ENCODE measurements at regions not wholly inside any gene's neighbourhood (a gene's known extent, or its start where the extent isn't known, plus 50 kb on each side); places are given as distances from the start of the nearest gene placed in this dataset.

- no peak overlapping the region for H3K4me3 ChIP-seq (ENCODE audit: low read length)
- H3K4me1 ChIP-seq (ENCODE audit: control insufficient read depth, insufficient read depth, low read length), result no peaks in the 10 kb centered on the region
- H3K27me3 ChIP-seq (ENCODE audit: control insufficient read depth, insufficient read depth, low read length), result no peaks in the 10 kb centered on the region
- no peaks in the 10 kb centered on the region for H3K36me3 ChIP-seq (ENCODE audit: control insufficient read depth, insufficient read depth, low read length)
- H3K27ac ChIP-seq (ENCODE audit: low read depth, low read length), result no peak overlapping the region
- no peak overlapping the region for H3K9ac ChIP-seq (ENCODE audit: low read length)
These were observed 1900.7 kb upstream of the RAG2 start for GRCh38 chr11:38498721-38499120.

GRCh38 chr11:38491986-38492385 lies 1894.0 kb upstream of the RAG2 start:
- Histone ChIP-seq H3K27ac (ENCODE audit: low read depth, low read length) (no peak overlapping the region), H3K27me3 (ENCODE audit: control insufficient read depth, insufficient read depth, low read length) (no peaks in the 10 kb centered on the region), H3K4me3 (ENCODE audit: low read length) (no peak overlapping the region), H3K9ac (ENCODE audit: low read length) (no peak overlapping the region), H3K4me1 (ENCODE audit: control insufficient read depth, insufficient read depth, low read length) (no peaks in the 10 kb centered on the region), H3K36me3 (ENCODE audit: control insufficient read depth, insufficient read depth, low read length) (no peaks in the 10 kb centered on the region)

- H3K27me3 ChIP-seq (ENCODE audit: control insufficient read depth, insufficient read depth, low read length), result no peaks in the 10 kb centered on the region
- no peak overlapping the region for H3K27ac ChIP-seq (ENCODE audit: low read depth, low read length)
- no peaks in the 10 kb centered on the region for H3K36me3 ChIP-seq (ENCODE audit: control insufficient read depth, insufficient read depth, low read length)
- H3K4me3 ChIP-seq (ENCODE audit: low read length), result no peak overlapping the region
- no peaks in the 10 kb centered on the region for H3K4me1 ChIP-seq (ENCODE audit: control insufficient read depth, insufficient read depth, low read length)
- H3K9ac ChIP-seq (ENCODE audit: low read length), result no peak overlapping the region
These were observed 1883.4 kb upstream of the RAG2 start for GRCh38 chr11:38481391-38481790.

GRCh38 chr11:38476808-38477575 lies 1879.0 kb upstream of the RAG2 start:
- H3K27ac ChIP-seq (ENCODE audit: low read depth, low read length), result no peak overlapping the region
- no peak overlapping the region for H3K4me3 ChIP-seq (ENCODE audit: low read length)
- H3K36me3 ChIP-seq (ENCODE audit: control insufficient read depth, insufficient read depth, low read length), result no peaks in the 10 kb centered on the region
- no peaks in the 10 kb centered on the region for H3K27me3 ChIP-seq (ENCODE audit: control insufficient read depth, insufficient read depth, low read length)
- H3K9ac ChIP-seq (ENCODE audit: low read length), result no peak overlapping the region
- no peaks in the 10 kb centered on the region for H3K4me1 ChIP-seq (ENCODE audit: control insufficient read depth, insufficient read depth, low read length)

- H3K9ac ChIP-seq (ENCODE audit: low read length), result no peak overlapping the region
These were observed 1863.7 kb upstream of the RAG2 start for GRCh38 chr11:38461751-38462150.

GRCh38 chr11:38460896-38461295 lies 1862.9 kb upstream of the RAG2 start:
- no peaks in the 10 kb centered on the region for H3K4me1 ChIP-seq (ENCODE audit: control insufficient read depth, insufficient read depth, low read length)

More at GRCh38 chr11:38461751-38462150, 1863.7 kb upstream of the RAG2 start:
- Histone ChIP-seq H3K27ac (ENCODE audit: low read depth, low read length) (no peak overlapping the region), H3K27me3 (ENCODE audit: control insufficient read depth, insufficient read depth, low read length) (no peaks in the 10 kb centered on the region), H3K4me3 (ENCODE audit: low read length) (no peak overlapping the region), H3K4me1 (ENCODE audit: control insufficient read depth, insufficient read depth, low read length) (no peaks in the 10 kb centered on the region), H3K36me3 (ENCODE audit: control insufficient read depth, insufficient read depth, low read length) (no peaks in the 10 kb centered on the region)

GRCh38 chr11:38460429-38460828 lies 1862.4 kb upstream of the RAG2 start:
- H3K9ac ChIP-seq (ENCODE audit: low read length), result no peak overlapping the region
- no peaks in the 10 kb centered on the region for H3K27me3 ChIP-seq (ENCODE audit: control insufficient read depth, insufficient read depth, low read length)
- H3K27ac ChIP-seq (ENCODE audit: low read depth, low read length), result no peak overlapping the region
- H3K36me3 ChIP-seq (ENCODE audit: control insufficient read depth, insufficient read depth, low read length), result no peaks in the 10 kb centered on the region
- H3K4me3 ChIP-seq (ENCODE audit: low read length), result no peak overlapping the region
- no peaks in the 10 kb centered on the region for H3K4me1 ChIP-seq (ENCODE audit: control insufficient read depth, insufficient read depth, low read length)

More at GRCh38 chr11:38460896-38461295, 1862.9 kb upstream of the RAG2 start:
- H3K9ac ChIP-seq (ENCODE audit: low read length), result no peak overlapping the region
- H3K4me3 ChIP-seq (ENCODE audit: low read length), result no peak overlapping the region
- no peak overlapping the region for H3K27ac ChIP-seq (ENCODE audit: low read depth, low read length)
- H3K36me3 ChIP-seq (ENCODE audit: control insufficient read depth, insufficient read depth, low read length), result no peaks in the 10 kb centered on the region
- no peaks in the 10 kb centered on the region for H3K27me3 ChIP-seq (ENCODE audit: control insufficient read depth, insufficient read depth, low read length)

- H3K4me1 ChIP-seq (ENCODE audit: control insufficient read depth, insufficient read depth, low read length), result no peaks in the 10 kb centered on the region
- no peaks in the 10 kb centered on the region for H3K36me3 ChIP-seq (ENCODE audit: control insufficient read depth, insufficient read depth, low read length)
- no peak overlapping the region for H3K27ac ChIP-seq (ENCODE audit: low read depth, low read length)
- no peak overlapping the region for H3K4me3 ChIP-seq (ENCODE audit: low read length)
- no peak overlapping the region for H3K9ac ChIP-seq (ENCODE audit: low read length)
- no peaks in the 10 kb centered on the region for H3K27me3 ChIP-seq (ENCODE audit: control insufficient read depth, insufficient read depth, low read length)
These were observed 1858.3 kb upstream of the RAG2 start for GRCh38 chr11:38456371-38456770.

- Histone ChIP-seq H3K36me3 (ENCODE audit: control insufficient read depth, insufficient read depth, low read length) (no peaks in the 10 kb centered on the region), H3K27ac (ENCODE audit: low read depth, low read length) (no peak overlapping the region), H3K9ac (ENCODE audit: low read length) (no peak overlapping the region), H3K4me1 (ENCODE audit: control insufficient read depth, insufficient read depth, low read length) (no peaks in the 10 kb centered on the region), H3K4me3 (ENCODE audit: low read length) (no peak overlapping the region), H3K27me3 (ENCODE audit: control insufficient read depth, insufficient read depth, low read length) (no peaks in the 10 kb centered on the region)
These were observed 1850.2 kb upstream of the RAG2 start for GRCh38 chr11:38448284-38448683.

GRCh38 chr11:38446336-38446735 lies 1848.3 kb upstream of the RAG2 start:
- H3K4me3 ChIP-seq (ENCODE audit: low read length), result no peak overlapping the region
- no peak overlapping the region for H3K9ac ChIP-seq (ENCODE audit: low read length)
- no peaks in the 10 kb centered on the region for H3K36me3 ChIP-seq (ENCODE audit: control insufficient read depth, insufficient read depth, low read length)
- H3K27me3 ChIP-seq (ENCODE audit: control insufficient read depth, insufficient read depth, low read length), result no peaks in the 10 kb centered on the region
- no peaks in the 10 kb centered on the region for H3K4me1 ChIP-seq (ENCODE audit: control insufficient read depth, insufficient read depth, low read length)
- no peak overlapping the region for H3K27ac ChIP-seq (ENCODE audit: low read depth, low read length)

- Histone ChIP-seq H3K36me3 (ENCODE audit: control insufficient read depth, insufficient read depth, low read length) (no peaks in the 10 kb centered on the region), H3K27me3 (ENCODE audit: control insufficient read depth, insufficient read depth, low read length) (no peaks in the 10 kb centered on the region), H3K27ac (ENCODE audit: low read depth, low read length) (no peak overlapping the region), H3K9ac (ENCODE audit: low read length) (no peak overlapping the region), H3K4me1 (ENCODE audit: control insufficient read depth, insufficient read depth, low read length) (no peaks in the 10 kb centered on the region), H3K4me3 (ENCODE audit: low read length) (no peak overlapping the region)
These were observed 1840.1 kb upstream of the RAG2 start for GRCh38 chr11:38438091-38438490.

GRCh38 chr11:38425578-38425977 lies 1827.5 kb upstream of the RAG2 start:
- H3K4me1 ChIP-seq (ENCODE audit: control insufficient read depth, insufficient read depth, low read length), result no peaks in the 10 kb centered on the region
- no peak overlapping the region for H3K27ac ChIP-seq (ENCODE audit: low read depth, low read length)
- H3K27me3 ChIP-seq (ENCODE audit: control insufficient read depth, insufficient read depth, low read length), result no peaks in the 10 kb centered on the region
- H3K36me3 ChIP-seq (ENCODE audit: control insufficient read depth, insufficient read depth, low read length), result no peaks in the 10 kb centered on the region
- no peak overlapping the region for H3K4me3 ChIP-seq (ENCODE audit: low read length)
- no peak overlapping the region for H3K9ac ChIP-seq (ENCODE audit: low read length)

- no peak overlapping the region for H3K27ac ChIP-seq (ENCODE audit: low read depth, low read length)
- no peak overlapping the region for H3K4me3 ChIP-seq (ENCODE audit: low read length)
- no peaks in the 10 kb centered on the region for H3K27me3 ChIP-seq (ENCODE audit: control insufficient read depth, insufficient read depth, low read length)
- H3K9ac ChIP-seq (ENCODE audit: low read length), result no peak overlapping the region
- no peaks in the 10 kb centered on the region for H3K36me3 ChIP-seq (ENCODE audit: control insufficient read depth, insufficient read depth, low read length)
- no peaks in the 10 kb centered on the region for H3K4me1 ChIP-seq (ENCODE audit: control insufficient read depth, insufficient read depth, low read length)
These were observed 1825.0 kb upstream of the RAG2 start for GRCh38 chr11:38423042-38423441.
